ENCODE measurements at regions not wholly inside any gene's neighbourhood (a gene's known extent, or its start where the extent isn't known, plus 50 kb on each side); places are given as distances from the start of the nearest gene placed in this dataset.

DNA sequence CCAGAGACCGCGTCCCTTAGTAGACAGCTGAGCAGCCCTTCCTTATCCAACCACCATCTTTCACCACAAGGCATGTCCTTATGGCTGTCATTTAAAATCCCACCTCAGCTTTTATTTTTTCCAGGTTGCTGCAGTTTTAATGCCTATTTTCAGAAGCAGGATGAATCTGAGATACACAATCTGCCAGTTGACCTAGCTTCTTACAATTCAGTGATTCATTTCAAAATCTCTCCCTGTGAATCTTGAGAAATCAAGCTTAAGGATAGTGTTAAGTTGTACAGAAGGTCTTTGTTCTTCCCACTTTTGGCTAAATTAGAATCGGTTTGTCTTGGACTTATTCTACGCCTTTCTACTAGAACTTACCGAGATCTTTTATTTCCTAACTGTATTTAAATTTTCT, 522.3 kb upstream of the CFAP20DC start:
- H3K27ac ChIP-seq, result no peak overlapping the region
- DNase-seq (ENCODE audit: low spot score), result no peak
- no peak overlapping the region for H3K4me3 ChIP-seq
- TF ChIP-seq, protein P1, sequence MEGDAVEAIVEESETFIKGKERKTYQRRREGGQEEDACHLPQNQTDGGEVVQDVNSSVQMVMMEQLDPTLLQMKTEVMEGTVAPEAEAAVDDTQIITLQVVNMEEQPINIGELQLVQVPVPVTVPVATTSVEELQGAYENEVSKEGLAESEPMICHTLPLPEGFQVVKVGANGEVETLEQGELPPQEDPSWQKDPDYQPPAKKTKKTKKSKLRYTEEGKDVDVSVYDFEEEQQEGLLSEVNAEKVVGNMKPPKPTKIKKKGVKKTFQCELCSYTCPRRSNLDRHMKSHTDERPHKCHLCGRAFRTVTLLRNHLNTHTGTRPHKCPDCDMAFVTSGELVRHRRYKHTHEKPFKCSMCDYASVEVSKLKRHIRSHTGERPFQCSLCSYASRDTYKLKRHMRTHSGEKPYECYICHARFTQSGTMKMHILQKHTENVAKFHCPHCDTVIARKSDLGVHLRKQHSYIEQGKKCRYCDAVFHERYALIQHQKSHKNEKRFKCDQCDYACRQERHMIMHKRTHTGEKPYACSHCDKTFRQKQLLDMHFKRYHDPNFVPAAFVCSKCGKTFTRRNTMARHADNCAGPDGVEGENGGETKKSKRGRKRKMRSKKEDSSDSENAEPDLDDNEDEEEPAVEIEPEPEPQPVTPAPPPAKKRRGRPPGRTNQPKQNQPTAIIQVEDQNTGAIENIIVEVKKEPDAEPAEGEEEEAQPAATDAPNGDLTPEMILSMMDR (IDR thresholded peaks at IDR 0.05), result no peak

DNA sequence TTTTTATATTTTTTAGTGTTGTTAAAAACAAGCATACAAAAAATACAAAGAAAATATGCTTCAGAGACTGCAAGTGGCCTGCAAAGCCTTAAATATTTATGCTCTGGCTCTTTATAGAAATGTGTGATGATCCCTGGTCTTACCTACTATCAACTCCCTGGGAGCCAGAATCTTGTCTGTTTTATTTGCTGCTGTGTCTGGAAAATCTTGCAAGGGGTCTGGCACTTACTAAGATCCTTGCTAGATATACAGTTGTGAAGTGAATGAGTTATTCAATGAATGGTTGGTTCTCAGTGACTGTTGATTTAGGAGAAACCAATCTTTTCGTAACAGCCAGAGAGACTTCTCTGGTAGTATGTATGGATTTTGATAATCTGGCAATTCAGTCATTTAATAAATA, 521.0 kb upstream of the CFAP20DC start:
- H3K4me3 ChIP-seq, result no peak overlapping the region
- TF ChIP-seq, protein P1 (IDR thresholded peaks at IDR 0.05), result no peak
- H3K27ac ChIP-seq, result no peak overlapping the region
- DNase-seq (ENCODE audit: low spot score), result no peak

- TF ChIP-seq, protein P1 (IDR thresholded peaks at IDR 0.05), result no peak
- no peak for DNase-seq (ENCODE audit: low spot score)
- H3K27ac ChIP-seq, result no peak overlapping the region
- no peak overlapping the region for H3K4me3 ChIP-seq
Observed at GRCh38 chr3:59567661-59568060, 517.8 kb upstream of the CFAP20DC start.

GRCh38 chr3:59566481-59566975, 516.7 kb upstream of the CFAP20DC start:
- Histone ChIP-seq H3K27ac (no peak overlapping the region), H3K4me3 (no peak overlapping the region)
- no peak for DNase-seq (ENCODE audit: low spot score)
- TF ChIP-seq, protein P1 (IDR thresholded peaks at IDR 0.05), result no peak

- Histone ChIP-seq H3K4me3 (no peak overlapping the region), H3K27ac (no peak overlapping the region)
- no peak for DNase-seq (ENCODE audit: low spot score)
- TF ChIP-seq, protein P1 (IDR thresholded peaks at IDR 0.05), result no peak
Observed at GRCh38 chr3:59565125-59565524, 515.3 kb upstream of the CFAP20DC start.

DNA sequence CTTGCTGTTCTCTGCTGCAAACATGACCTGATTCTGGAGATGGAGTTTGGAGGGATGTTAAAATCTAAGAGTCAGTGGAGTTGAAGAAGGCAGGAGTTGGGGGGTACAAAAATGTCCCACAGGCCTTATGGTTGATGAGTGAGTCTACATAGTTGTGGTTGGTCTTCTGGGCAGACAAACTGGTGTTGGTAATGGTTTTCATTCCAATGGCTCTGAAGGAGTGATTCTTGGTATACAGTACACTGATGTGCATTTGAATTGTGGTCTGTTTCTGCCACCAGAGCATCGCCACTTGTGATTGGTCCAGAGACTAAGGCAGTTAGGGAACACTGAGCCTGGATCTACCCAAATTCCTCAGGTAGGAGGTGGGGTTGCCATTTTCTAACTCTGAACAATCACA, 514.1 kb upstream of the CFAP20DC start:
- TF ChIP-seq, protein P1 (IDR thresholded peaks at IDR 0.05), result no peak
- DNase-seq (ENCODE audit: low spot score), result no peak
- H3K4me3 ChIP-seq, result no peak overlapping the region
- no peak overlapping the region for H3K27ac ChIP-seq

DNA sequence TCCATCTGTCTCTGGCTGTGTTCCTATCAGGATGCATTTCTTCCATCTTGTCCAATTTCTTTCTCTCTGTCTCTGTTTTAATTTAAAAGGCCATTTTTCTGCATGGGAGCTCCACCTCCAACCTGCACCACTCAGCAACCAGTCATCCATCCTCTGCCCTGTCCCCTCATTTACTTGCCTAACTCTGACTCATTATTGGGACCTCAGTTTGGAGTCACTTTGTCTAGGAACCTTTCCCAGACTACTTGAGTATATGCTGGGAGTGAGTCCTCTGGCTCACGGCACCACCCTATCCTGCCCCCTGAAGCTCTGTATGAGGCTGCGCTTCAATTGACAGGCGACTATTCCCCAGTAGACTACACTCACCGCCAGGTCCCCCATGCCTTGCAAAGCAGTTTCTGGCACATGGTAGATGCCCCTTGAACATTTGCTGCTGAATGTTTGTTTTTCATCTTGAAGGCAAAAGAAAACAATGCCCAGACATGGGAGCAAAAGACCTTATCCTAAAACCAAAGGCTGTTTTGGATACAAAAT, 513.3 kb upstream of the CFAP20DC start:
- Histone ChIP-seq H3K4me3 (no peak overlapping the region), H3K27ac (no peak overlapping the region)
- DNase-seq (ENCODE audit: low spot score), result no peak
- TF ChIP-seq, protein P1 (IDR thresholded peaks at IDR 0.05), result no peak
